ENCODE measurements at regions not wholly inside any gene's neighbourhood (a gene's known extent, or its start where the extent isn't known, plus 50 kb on each side); places are given as distances from the start of the nearest gene placed in this dataset.

- no peak overlapping the region for H3K9ac ChIP-seq (ENCODE audit: low read length)
- H3K4me2 ChIP-seq (ENCODE audit: low read length) = no peak overlapping the region
- H3K4me3 ChIP-seq (ENCODE audit: low read length) = no peak overlapping the region
- H4K20me1 ChIP-seq (ENCODE audit: insufficient read depth) = no peaks in the 10 kb centered on the region
- no peaks in the 10 kb centered on the region for H3F3A ChIP-seq (ENCODE audit: insufficient read depth, low read length, poor library complexity, severe bottlenecking)
- H3K27me3 ChIP-seq (ENCODE audit: insufficient read depth, low read depth, low read length) = no peaks in the 10 kb centered on the region
- H3K9me3 ChIP-seq (ENCODE audit: low read length) = no peaks in the 10 kb centered on the region
- no peaks in the 10 kb centered on the region for H3K36me3 ChIP-seq (ENCODE audit: insufficient read depth, low read length)
- no peaks in the 10 kb centered on the region for H3K79me2 ChIP-seq (replicated peaks; ENCODE audit: insufficient read depth, low read length)
- no peak for TF ChIP-seq TAF1 (IDR thresholded peaks at IDR 0.05; ENCODE audit: low read depth)
- TF ChIP-seq REST (IDR thresholded peaks at IDR 0.05; ENCODE audit: borderline replicate concordance) = no peak
- TF ChIP-seq SMC3 (conservative IDR thresholded peaks at IDR 0.05; ENCODE audit: poor library complexity) = no peak
- TF ChIP-seq POLR2AphosphoS5 (IDR thresholded peaks at IDR 0.05) = no peak
- no peak for TF ChIP-seq RAD21 (conservative IDR thresholded peaks at IDR 0.05)
- no peak for TF ChIP-seq EZH2 (IDR thresholded peaks at IDR 0.05; ENCODE audit: borderline replicate concordance, insufficient read depth, low read length, poor library complexity, severe bottlenecking)
- TF ChIP-seq MXI1 (conservative IDR thresholded peaks at IDR 0.05; ENCODE audit: poor library complexity, severe bottlenecking) = no peak
- TF ChIP-seq CTCF (IDR thresholded peaks at IDR 0.05; ENCODE audit: poor library complexity, severe bottlenecking) = no peak
- TF ChIP-seq EP300 (conservative IDR thresholded peaks at IDR 0.05; ENCODE audit: poor library complexity, severe bottlenecking) = no peak
- no peak overlapping the region for H2AFZ ChIP-seq (ENCODE audit: low read depth, low read length)
- no peaks in the 10 kb centered on the region for H3K9me2 ChIP-seq (ENCODE audit: insufficient read depth, low read length)
- H3K27ac ChIP-seq (ENCODE audit: low read length) = no peak overlapping the region
Observed at GRCh38 chr2:105578166-105578565, 166.5 kb upstream of the NCK2 start.

GRCh38 chr2:105577762-105578161 lies 166.9 kb upstream of the NCK2 start:
- Histone ChIP-seq H3K27me3 (ENCODE audit: insufficient read depth, low read depth, low read length) (no peaks in the 10 kb centered on the region), H3K9me2 (ENCODE audit: insufficient read depth, low read length) (no peaks in the 10 kb centered on the region), H3K79me2 (replicated peaks; ENCODE audit: insufficient read depth, low read length) (no peaks in the 10 kb centered on the region), H3K4me3 (ENCODE audit: low read length) (no peak overlapping the region), H3K4me2 (ENCODE audit: low read length) (no peak overlapping the region), H2AFZ (ENCODE audit: low read depth, low read length) (no peak overlapping the region), H4K20me1 (ENCODE audit: insufficient read depth) (no peaks in the 10 kb centered on the region), H3F3A (ENCODE audit: insufficient read depth, low read length, poor library complexity, severe bottlenecking) (no peaks in the 10 kb centered on the region), H3K9ac (ENCODE audit: low read length) (no peak overlapping the region), H3K36me3 (ENCODE audit: insufficient read depth, low read length) (no peaks in the 10 kb centered on the region), H3K27ac (ENCODE audit: low read length) (no peak overlapping the region), H3K9me3 (ENCODE audit: low read length) (no peaks in the 10 kb centered on the region)
- TF ChIP-seq POLR2AphosphoS5 (IDR thresholded peaks at IDR 0.05) (no peak), RAD21 (conservative IDR thresholded peaks at IDR 0.05) (no peak), EP300 (conservative IDR thresholded peaks at IDR 0.05; ENCODE audit: poor library complexity, severe bottlenecking) (no peak), MXI1 (conservative IDR thresholded peaks at IDR 0.05; ENCODE audit: poor library complexity, severe bottlenecking) (no peak), SMC3 (conservative IDR thresholded peaks at IDR 0.05; ENCODE audit: poor library complexity) (no peak), TAF1 (IDR thresholded peaks at IDR 0.05; ENCODE audit: low read depth) (no peak), EZH2 (IDR thresholded peaks at IDR 0.05; ENCODE audit: borderline replicate concordance, insufficient read depth, low read length, poor library complexity, severe bottlenecking) (no peak), REST (IDR thresholded peaks at IDR 0.05; ENCODE audit: borderline replicate concordance) (no peak), CTCF (IDR thresholded peaks at IDR 0.05; ENCODE audit: poor library complexity, severe bottlenecking) (no peak)
